GM12878 (cell line): ENCODE measurements at regions not wholly inside any gene's neighbourhood (a gene's known extent, or its start where the extent isn't known, plus 50 kb on each side); places are given as distances from the start of the nearest gene placed in this dataset.
A peak's percentile ranks its signal among the peaks of the same experiment; 100 is the strongest.

Experiments
- ATAC-seq: fragments of 200-7000 bp; cut with Tn5 transposase; 3 replicates; pipeline ENCODE4 v1.9.1; 2020; ENCODE audit warnings: mild to moderate bottlenecking, moderate library complexity
- BruUV-seq: library from RNA; stranded (reverse); fragments of 400-500 nt; replicated peaks from 2 replicates; lab custom pipeline; 2021; lab: Mats Ljungman, UMichigan
- CTCF ChIA-PET: fragments of 300-600 bp; sonication (Branson Sonifier 250); formaldehyde crosslinking; extraction: SDS; loops from one replicate; lab custom pipeline; 2021; ENCODE audit warnings: inconsistent platforms; lab: Yijun Ruan, JAX
- POLR2A ChIA-PET: fragments of 350-600 bp; formaldehyde crosslinking; extraction: SDS; loops from one replicate; lab custom pipeline; 2021; ENCODE audit warnings: inconsistent platforms; lab: Charles Lee
- RAD21 ChIA-PET: fragments of 300-600 bp; sonication (Branson Sonifier 250); formaldehyde crosslinking; loops from one replicate; lab custom pipeline; 2023; ENCODE audit warnings: antibody characterized with exemption; ENCODE audit not compliant: unreplicated experiment; lab: Charles Lee
- SMC1A ChIA-PET: fragments of 300-600 bp; sonication (Branson Sonifier 250); formaldehyde crosslinking; loops from one replicate; lab custom pipeline; 2023; ENCODE audit not compliant: unreplicated experiment, uncharacterized antibody; lab: Charles Lee
- DNase-seq: peaks from one replicate; pipeline ENCODE4 v3.0.0-alpha.2; 2011; ENCODE audit warnings: low read depth, low spot score
- FAIRE-seq: peaks from 3 replicates; lab custom pipeline; 2011; peaks lifted over from hg19 to GRCh38; lab: Jason Lieb, UNC
- H2AFZ ChIP-seq: 2 replicates; pipeline ENCODE4 v1.6.0; 2011; ENCODE audit warnings: low read depth, low read length, control low read depth; ENCODE audit not compliant: control insufficient read depth
- H3K27ac ChIP-seq: 2 replicates; pipeline ENCODE4 v1.5.1; 2011; ENCODE audit warnings: control low read depth; ENCODE audit not compliant: control insufficient read depth, insufficient read depth
- H3K27me3 ChIP-seq, 2 experiments: replicated peaks in 1 of 2; 2 replicates each; pipeline versions ENCODE4 v1.6.0 to v1.6.1; 2011; ENCODE audit warnings: low read length in 1 of 2; ENCODE audit not compliant: control insufficient read depth in 2 of 2, insufficient read depth in 2 of 2
- H3K36me3 ChIP-seq, 2 experiments: 2 replicates each; pipeline ENCODE4 v1.5.1; 2011; ENCODE audit warnings: low read length in 1 of 2; ENCODE audit not compliant: control insufficient read depth in 2 of 2, insufficient read depth in 2 of 2
- H3K4me1 ChIP-seq: 2 replicates; pipeline ENCODE4 v1.6.1; 2011; ENCODE audit warnings: mild to moderate bottlenecking, low read length, moderate library complexity, mixed read lengths; ENCODE audit not compliant: control insufficient read depth, insufficient read depth
- H3K4me2 ChIP-seq: 2 replicates; pipeline ENCODE4 v1.6.0; 2011; ENCODE audit warnings: control low read depth; ENCODE audit not compliant: control insufficient read depth, insufficient read depth
- H3K4me3 ChIP-seq: fragments of 200-600 bp; sonication (generic); 2 replicates; pipeline ENCODE4 v1.5.1; 2016
- H3K79me2 ChIP-seq: 2 replicates; pipeline ENCODE4 v1.6.0; 2011; ENCODE audit warnings: low read length; ENCODE audit not compliant: control insufficient read depth, insufficient read depth
- H3K9ac ChIP-seq: 2 replicates; pipeline ENCODE4 v1.8.0; 2011; ENCODE audit warnings: low read length, control low read depth, mixed read lengths; ENCODE audit not compliant: control insufficient read depth, insufficient read depth
- H3K9me3 ChIP-seq: replicated peaks from 3 replicates; pipeline ENCODE4 v1.5.1; 2011; ENCODE audit warnings: mild to moderate bottlenecking, low read length; ENCODE audit not compliant: control insufficient read depth, insufficient read depth
- H4K20me1 ChIP-seq: 2 replicates; pipeline ENCODE4 v1.6.0; 2011; ENCODE audit not compliant: control insufficient read depth, insufficient read depth
- BACH1 ChIP-seq: fragments of 450-650 bp; IDR thresholded peaks from 2 replicates; pipeline ENCODE4 v1.6.1; 2017; ENCODE audit warnings: mild to moderate bottlenecking, borderline replicate concordance
- BHLHE40 ChIP-seq, 2 experiments: fragments of 450-650 bp in 1 of 2; IDR thresholded peaks; 2 replicates each; pipeline ENCODE4 v1.6.1; 2011 to 2017; ENCODE audit warnings: low read depth in 2 of 2, borderline replicate concordance in 1 of 2, improper control_type of control experiment in 1 of 2, low read length in 1 of 2, mild to moderate bottlenecking in 1 of 2
- BRCA1 ChIP-seq: IDR thresholded peaks from 2 replicates; pipeline ENCODE4 v1.6.1; 2011; ENCODE audit warnings: low read depth, low read length, improper control_type of control experiment
- CBX3 ChIP-seq: fragments of 200-600 bp; sonication (generic); IDR thresholded peaks from 2 replicates; pipeline ENCODE4 v1.6.1; 2016; ENCODE audit warnings: low read depth, borderline replicate concordance
- EGR1 ChIP-seq, 2 experiments: IDR thresholded peaks; 1 replicate in 1 of 2; 2 replicates in 1 of 2; pipeline ENCODE4 v1.6.1; 2011 to 2012; ENCODE audit warnings: low read depth in 2 of 2, low read length in 2 of 2, borderline replicate concordance in 1 of 2, mild to moderate bottlenecking in 1 of 2, moderate library complexity in 1 of 2
- IKZF2 ChIP-seq, 2 experiments: fragments of 450-650 bp; IDR thresholded peaks; 2 replicates each; pipeline ENCODE4 v1.6.1; 2017; ENCODE audit warnings: mild to moderate bottlenecking in 2 of 2, moderate library complexity in 2 of 2
- IRF4 ChIP-seq: IDR thresholded peaks from 2 replicates; pipeline ENCODE4 v1.6.1; 2011; ENCODE audit warnings: low read depth, low read length
- RELB ChIP-seq: fragments of 450-650 bp; IDR thresholded peaks from 2 replicates; pipeline ENCODE4 v1.6.1; 2017; ENCODE audit warnings: low read depth, mild to moderate bottlenecking, moderate library complexity
- RUNX3 ChIP-seq: IDR thresholded peaks from 2 replicates; pipeline ENCODE4 v1.6.1; 2012; ENCODE audit warnings: low read length, inconsistent platforms
- SPI1 ChIP-seq: IDR thresholded peaks from 2 replicates; pipeline ENCODE4 v1.6.1; 2011; ENCODE audit warnings: low read depth, mild to moderate bottlenecking, low read length, moderate library complexity, borderline replicate concordance; ENCODE audit not compliant: insufficient read depth
- WGBS: methylation state at CpG from one replicate; pipeline ENCODE4 v1.1.6; 2016; ENCODE audit warnings: low lambda C conversion rate; ENCODE audit not compliant: insufficient replicate concordance, insufficient coverage; ENCODE audit errors: missing lambda C conversion rate; 5-methylcytosine and 5-hydroxymethylcytosine counted together
- in situ Hi-C: fragments of 300-500 bp; cut with MboI; formaldehyde crosslinking; loops from 9 replicates; pipeline ENCODE4 v1.14.3; 2018; ENCODE audit warnings: mixed read lengths
- intact Hi-C: fragments of 100-400 bp; cut with micrococcal nuclease; formaldehyde crosslinking; loops from one replicate; pipeline ENCODE4 v1.14.2; 2022; ENCODE audit not compliant: unreplicated experiment

- TF ChIP-seq RELB (no peak), BHLHE40 (IDR thresholded peaks at IDR 0.05; ENCODE audit: borderline replicate concordance in 1 of 2, low read depth in 2 of 2, low read length in 1 of 2) (no peak), BACH1 (no peak)
These were observed 212.6 kb upstream of the ACVR2A start (continued) for GRCh38 chr2:147632198-147632597.

DNA sequence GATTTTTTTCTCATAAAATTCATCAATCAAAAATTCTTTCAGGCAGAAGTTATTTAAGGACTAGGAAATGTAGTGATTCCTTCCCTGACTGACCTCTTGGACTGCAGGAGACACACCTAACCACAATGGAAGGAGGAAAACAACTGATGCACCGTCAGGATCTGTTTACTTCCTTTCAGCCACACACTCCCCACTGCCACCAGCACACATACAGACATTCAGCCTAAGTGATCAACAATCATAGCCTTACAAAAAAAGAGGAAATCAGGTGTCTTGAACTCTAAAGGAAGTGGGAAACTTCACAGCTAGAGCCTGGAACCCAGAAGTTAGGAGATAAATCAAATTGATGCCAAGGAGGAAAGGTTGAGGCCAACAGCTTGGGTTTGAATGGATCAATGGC, 213.5 kb upstream of the ACVR2A start:
- no peak overlapping the region; the same call in 1 of the 2 replicates for H2AFZ ChIP-seq
- peaks cover 54% of the 10 kb centered on the region for H3K4me1 ChIP-seq
- DNase-seq (no peak), FAIRE-seq (no peak), ATAC-seq (no peak)
- H3K79me2 ChIP-seq = no peaks in the 10 kb centered on the region
- SMC1A ChIA-PET = interaction anchor here (1.4 to 7.8 kb wide), 2 partner anchors 8 to 12 kb away, joined by 3 to 84 read pairs; no protein-coding TSS in a partner anchor
- H4K20me1 ChIP-seq = no peaks in the 10 kb centered on the region
- TF ChIP-seq CBX3 (no peak), IKZF2 (IDR thresholded peaks at IDR 0.05) (peak; percentile 12 to 31; a peak in 2 of 4 replicates), RUNX3 (peak; percentile 25; the same call in 1 of the 2 replicates), SPI1 (peak; percentile 55; the same call in 1 of the 2 replicates), IRF4 (no peak), BRCA1 (no peak), EGR1 (IDR thresholded peaks at IDR 0.05; ENCODE audit: borderline replicate concordance in 1 of 2, low read depth in 2 of 2, low read length in 2 of 2) (no peak)
- RAD21 ChIA-PET = no interaction called here
- CTCF ChIA-PET = no interaction called here
- no peak overlapping the region for H3K9ac ChIP-seq
- no peak overlapping the region for H3K27ac ChIP-seq
- H3K27me3 ChIP-seq = no peaks in the 10 kb centered on the region
- H3K4me2 ChIP-seq = no peak overlapping the region
- whole genome bisulfite sequencing = 64% methylated on average over 1 of the region's 1 CpG
- POLR2A ChIA-PET = interaction anchor here (0.6 kb wide), 1 partner anchor 25 kb away, joined by 8 read pairs; no protein-coding TSS in a partner anchor
- intact Hi-C loops (loop anchor here (10.0 kb wide), 2 partner anchors 394 to 446 kb away; partner anchors contain the start of genes MBD5 and ORC4), in situ Hi-C loops (loop anchor here (25.0 kb wide), 1 partner anchor 1956 kb away; the partner anchor contains the start of gene MMADHC)
- no peak overlapping the region for H3K4me3 ChIP-seq
- no peaks in the 10 kb centered on the region; the same call in 2 of the 3 replicates for H3K9me3 ChIP-seq
- no peaks in the 10 kb centered on the region for H3K36me3 ChIP-seq
- BruUV-seq = no TSS peak
